OCI-LY1 (cell line): ENCODE measurements at regions not wholly inside any gene's neighbourhood (a gene's known extent, or its start where the extent isn't known, plus 50 kb on each side); places are given as distances from the start of the nearest gene placed in this dataset.

Experiments used
- H2AFZ ChIP-seq: fragments of 200-600 bp; sonication (generic), shearing (Covaris generic); 2 replicates; pipeline ENCODE4 v1.6.0; 2014; ENCODE audit warnings: antibody characterized with exemption, mild to moderate bottlenecking, low read length
- H3F3A ChIP-seq: fragments of 200-600 bp; sonication (generic), shearing (Covaris generic); 2 replicates; pipeline ENCODE4 v1.6.0; 2014; ENCODE audit warnings: mild to moderate bottlenecking, antibody characterized with exemption, low read length, moderate library complexity; ENCODE audit not compliant: insufficient read depth
- H3K27ac ChIP-seq: fragments of 200-600 bp; sonication (generic); 2 replicates; pipeline ENCODE4 v1.5.1; 2014; ENCODE audit warnings: low read length, mixed run types, mild to moderate bottlenecking, low read depth; ENCODE audit not compliant: poor library complexity, severe bottlenecking
- H3K27me3 ChIP-seq: fragments of 200-600 bp; sonication (generic); 2 replicates; pipeline ENCODE4 v1.6.0; 2014; ENCODE audit warnings: antibody characterized with exemption, mild to moderate bottlenecking, low read length, moderate library complexity; ENCODE audit not compliant: insufficient read depth
- H3K36me3 ChIP-seq: fragments of 200-600 bp; sonication (generic); 2 replicates; pipeline ENCODE4 v1.6.1; 2014; ENCODE audit warnings: mild to moderate bottlenecking, antibody characterized with exemption, low read length, moderate library complexity, mixed read lengths; ENCODE audit not compliant: insufficient read depth
- H3K4me1 ChIP-seq: fragments of 200-600 bp; sonication (generic); 2 replicates; pipeline ENCODE4 v1.5.1; 2014; ENCODE audit warnings: mild to moderate bottlenecking, low read length, moderate library complexity; ENCODE audit not compliant: insufficient read depth, severe bottlenecking
- H3K4me2 ChIP-seq: fragments of 200-600 bp; sonication (generic), shearing (Covaris generic); 2 replicates; pipeline ENCODE4 v1.6.1; 2014; ENCODE audit warnings: low read length
- H3K4me3 ChIP-seq: fragments of 200-600 bp; sonication (generic); 2 replicates; pipeline ENCODE4 v1.5.1; 2014; ENCODE audit warnings: low read length, low read depth, mild to moderate bottlenecking, mixed read lengths; ENCODE audit not compliant: poor library complexity, severe bottlenecking
- H3K79me2 ChIP-seq: fragments of 200-600 bp; shearing (Covaris generic); 2 replicates; pipeline ENCODE4 v1.6.1; 2016; ENCODE audit warnings: mixed run types, low read length, mixed read lengths; ENCODE audit not compliant: insufficient read depth
- H3K9ac ChIP-seq: fragments of 200-600 bp; sonication (generic), shearing (Covaris generic); 2 replicates; pipeline ENCODE4 v1.6.1; 2014; ENCODE audit warnings: mild to moderate bottlenecking, low read length, mixed read lengths
- H3K9me2 ChIP-seq: fragments of 200-600 bp; sonication (generic), shearing (Covaris generic); 2 replicates; pipeline ENCODE4 v1.6.1; 2014; ENCODE audit warnings: low read depth, mild to moderate bottlenecking, low read length, mixed read lengths
- H3K9me3 ChIP-seq: fragments of 200-600 bp; shearing (Covaris generic); 2 replicates; pipeline ENCODE4 v1.6.1; 2014; ENCODE audit warnings: low read length, mixed read lengths
- H4K20me1 ChIP-seq: fragments of 200-600 bp; sonication (generic), shearing (Covaris generic); 2 replicates; pipeline ENCODE4 v1.6.0; 2016; ENCODE audit warnings: mild to moderate bottlenecking, low read length; ENCODE audit not compliant: insufficient read depth
- CTCF ChIP-seq: fragments of 200-600 bp; sonication (generic), shearing (Covaris generic); IDR thresholded peaks from 2 replicates; pipeline ENCODE4 v1.5.1; 2017; ENCODE audit warnings: mild to moderate bottlenecking, antibody characterized with exemption, low read length, moderate library complexity, mixed read lengths
- EZH2 ChIP-seq: fragments of 200-600 bp; sonication (generic), shearing (Covaris generic); IDR thresholded peaks from 2 replicates; pipeline ENCODE4 v1.8.0; 2017; ENCODE audit warnings: borderline replicate concordance, mixed run types, mild to moderate bottlenecking, antibody characterized with exemption, low read length, moderate library complexity, mixed read lengths

GRCh38 chr16:65453646-65454045, 331.8 kb upstream of the CDH11 start:
- H2AFZ ChIP-seq = no peak overlapping the region
- H3K4me1 ChIP-seq = no peaks in the 10 kb centered on the region
- H3K4me2 ChIP-seq = no peak overlapping the region
- H3K9me3 ChIP-seq = no peaks in the 10 kb centered on the region
- H3K9me2 ChIP-seq = no peaks in the 10 kb centered on the region
- no peak overlapping the region for H3K4me3 ChIP-seq
- H4K20me1 ChIP-seq = no peaks in the 10 kb centered on the region
- no peaks in the 10 kb centered on the region for H3F3A ChIP-seq
- no peaks in the 10 kb centered on the region for H3K36me3 ChIP-seq
- no peak overlapping the region for H3K9ac ChIP-seq
- no peaks in the 10 kb centered on the region for H3K27me3 ChIP-seq
- H3K27ac ChIP-seq = no peak overlapping the region
- TF ChIP-seq CTCF (no peak), EZH2 (no peak)
- H3K79me2 ChIP-seq = no peaks in the 10 kb centered on the region

GRCh38 chr16:65449526-65449925, 327.7 kb upstream of the CDH11 start:
- Histone ChIP-seq H3K4me1 (no peaks in the 10 kb centered on the region), H3K9ac (no peak overlapping the region), H3K27me3 (no peaks in the 10 kb centered on the region), H3K4me2 (no peak overlapping the region), H3K79me2 (no peaks in the 10 kb centered on the region), H4K20me1 (no peaks in the 10 kb centered on the region), H2AFZ (no peak overlapping the region), H3K9me3 (no peaks in the 10 kb centered on the region), H3K36me3 (no peaks in the 10 kb centered on the region), H3K9me2 (no peaks in the 10 kb centered on the region), H3K4me3 (no peak overlapping the region), H3K27ac (no peak overlapping the region), H3F3A (no peaks in the 10 kb centered on the region)
- TF ChIP-seq EZH2 = no peak
- no peak for TF ChIP-seq CTCF

GRCh38 chr16:65446427-65446826, 324.6 kb upstream of the CDH11 start:
- no peak overlapping the region for H3K4me2 ChIP-seq
- no peak overlapping the region for H3K4me3 ChIP-seq
- no peaks in the 10 kb centered on the region for H3K36me3 ChIP-seq
- H3K9me3 ChIP-seq = no peaks in the 10 kb centered on the region
- H3K9ac ChIP-seq = no peak overlapping the region
- no peaks in the 10 kb centered on the region for H3K27me3 ChIP-seq
- H2AFZ ChIP-seq = no peak overlapping the region
- no peaks in the 10 kb centered on the region for H4K20me1 ChIP-seq
- no peak for TF ChIP-seq EZH2
- no peak for TF ChIP-seq CTCF
- H3K27ac ChIP-seq = no peak overlapping the region
- no peaks in the 10 kb centered on the region for H3K79me2 ChIP-seq
- H3K4me1 ChIP-seq = no peaks in the 10 kb centered on the region
- no peaks in the 10 kb centered on the region for H3F3A ChIP-seq
- H3K9me2 ChIP-seq = no peaks in the 10 kb centered on the region
